Keratinocyte (primary cell): ENCODE measurements at regions not wholly inside any gene's neighbourhood (a gene's known extent, or its start where the extent isn't known, plus 50 kb on each side); places are given as distances from the start of the nearest gene placed in this dataset.

Experiments used
- DNase-seq: peaks from one replicate; pipeline ENCODE4 v3.0.0-alpha.2; 2011; ENCODE audit warnings: low read depth, missing footprints, low spot score
- FAIRE-seq: peaks from 2 replicates; lab custom pipeline; 2011; peaks lifted over from hg19 to GRCh38; lab: Jason Lieb, UNC
- H2AFZ ChIP-seq: 2 replicates; pipeline ENCODE4 v1.6.0; 2012; ENCODE audit warnings: low read length, control low read depth, inconsistent platforms; ENCODE audit not compliant: control insufficient read depth
- H3K27ac ChIP-seq: 2 replicates; pipeline ENCODE4 v1.5.1; 2011; ENCODE audit warnings: low read length; ENCODE audit not compliant: control insufficient read depth, insufficient read depth
- H3K27me3 ChIP-seq: 3 replicates; pipeline ENCODE4 v1.6.0; 2011; ENCODE audit warnings: low read length; ENCODE audit not compliant: control insufficient read depth, insufficient read depth; ENCODE audit errors: extremely low read depth
- H3K36me3 ChIP-seq, 2 experiments: 2 replicates in 1 of 2; 3 replicates in 1 of 2; pipeline ENCODE4 v1.5.1; 2011; ENCODE audit warnings: low read length in 2 of 2, mild to moderate bottlenecking in 1 of 2; ENCODE audit not compliant: control insufficient read depth in 2 of 2, insufficient read depth in 2 of 2; ENCODE audit errors: extremely low read depth in 1 of 2
- H3K4me1 ChIP-seq: 3 replicates; pipeline ENCODE4 v1.5.1; 2011; ENCODE audit warnings: low read length; ENCODE audit not compliant: control insufficient read depth, insufficient read depth; ENCODE audit errors: extremely low read depth
- H3K4me2 ChIP-seq: 3 replicates; pipeline ENCODE4 v1.6.0; 2011; ENCODE audit warnings: low read depth, low read length; ENCODE audit not compliant: control insufficient read depth, insufficient read depth; ENCODE audit errors: extremely low read depth
- H3K4me3 ChIP-seq, 3 experiments: fragments of 200-600 bp in 1 of 3; sonication (generic) in 1 of 3; 2 replicates in 2 of 3; 3 replicates in 1 of 3; pipeline ENCODE4 v1.5.1; 2011 to 2016; ENCODE audit warnings: low read length in 3 of 3, mild to moderate bottlenecking in 3 of 3, control low read depth in 2 of 3, inconsistent platforms in 1 of 3, low read depth in 1 of 3, mixed read lengths in 1 of 3, mixed run types in 1 of 3, moderate library complexity in 1 of 3; ENCODE audit not compliant: control insufficient read depth in 2 of 3, insufficient read depth in 2 of 3; ENCODE audit errors: extremely low read depth in 1 of 3
- H3K79me2 ChIP-seq: 2 replicates; pipeline ENCODE4 v1.6.0; 2012; ENCODE audit warnings: low read length; ENCODE audit not compliant: control insufficient read depth, insufficient read depth
- H3K9ac ChIP-seq: 3 replicates; pipeline ENCODE4 v1.6.0; 2011; ENCODE audit warnings: low read length; ENCODE audit not compliant: control insufficient read depth, insufficient read depth; ENCODE audit errors: extremely low read depth
- H3K9me1 ChIP-seq: 3 replicates; pipeline ENCODE4 v1.6.0; 2011; ENCODE audit warnings: low read length; ENCODE audit not compliant: control insufficient read depth, insufficient read depth; ENCODE audit errors: extremely low read depth
- H3K9me3 ChIP-seq: 2 replicates; pipeline ENCODE4 v1.5.1; 2012; ENCODE audit warnings: low read depth, low read length; ENCODE audit not compliant: control insufficient read depth
- H4K20me1 ChIP-seq: 3 replicates; pipeline ENCODE4 v1.6.0; 2011; ENCODE audit warnings: low read length; ENCODE audit not compliant: control insufficient read depth, insufficient read depth; ENCODE audit errors: extremely low read depth
- EZH2 ChIP-seq: IDR thresholded peaks from one replicate; pipeline ENCODE4 v1.6.1; 2012; ENCODE audit warnings: inconsistent platforms, mild to moderate bottlenecking, low read length, moderate library complexity
- dilution Hi-C: fragments of 300-500 bp; cut with MboI; formaldehyde crosslinking; loops from one replicate; pipeline ENCODE4 v1.7.0; 2020; ENCODE audit warnings: low sequenced_read_pairs; ENCODE audit not compliant: extremely low pct_ligation_motif_present
- TF ChIP-seq, protein P1 (sequence below), 3 experiments: IDR thresholded peaks in 1 of 3; conservative IDR thresholded peaks in 1 of 3; optimal IDR thresholded peaks in 1 of 3; 2 replicates in 2 of 3; 3 replicates in 1 of 3; pipeline versions ENCODE3 to v1.5.1; 2011; ENCODE audit warnings: low read length in 3 of 3, mild to moderate bottlenecking in 3 of 3, moderate library complexity in 2 of 3, control low read depth in 1 of 3, inconsistent platforms in 1 of 3; ENCODE audit not compliant: insufficient read depth in 2 of 3; ENCODE audit errors: extremely low read depth in 1 of 3

GRCh38 chr6:71153755-71154325 is 134.8 kb upstream of the OGFRL1 start:
- H4K20me1 ChIP-seq: no peaks in the 10 kb centered on the region
- H3K79me2 ChIP-seq: no peaks in the 10 kb centered on the region
- no peak for FAIRE-seq
- H3K27me3 ChIP-seq: no peaks in the 10 kb centered on the region
- no peak for TF ChIP-seq EZH2
- TF ChIP-seq, protein P1, sequence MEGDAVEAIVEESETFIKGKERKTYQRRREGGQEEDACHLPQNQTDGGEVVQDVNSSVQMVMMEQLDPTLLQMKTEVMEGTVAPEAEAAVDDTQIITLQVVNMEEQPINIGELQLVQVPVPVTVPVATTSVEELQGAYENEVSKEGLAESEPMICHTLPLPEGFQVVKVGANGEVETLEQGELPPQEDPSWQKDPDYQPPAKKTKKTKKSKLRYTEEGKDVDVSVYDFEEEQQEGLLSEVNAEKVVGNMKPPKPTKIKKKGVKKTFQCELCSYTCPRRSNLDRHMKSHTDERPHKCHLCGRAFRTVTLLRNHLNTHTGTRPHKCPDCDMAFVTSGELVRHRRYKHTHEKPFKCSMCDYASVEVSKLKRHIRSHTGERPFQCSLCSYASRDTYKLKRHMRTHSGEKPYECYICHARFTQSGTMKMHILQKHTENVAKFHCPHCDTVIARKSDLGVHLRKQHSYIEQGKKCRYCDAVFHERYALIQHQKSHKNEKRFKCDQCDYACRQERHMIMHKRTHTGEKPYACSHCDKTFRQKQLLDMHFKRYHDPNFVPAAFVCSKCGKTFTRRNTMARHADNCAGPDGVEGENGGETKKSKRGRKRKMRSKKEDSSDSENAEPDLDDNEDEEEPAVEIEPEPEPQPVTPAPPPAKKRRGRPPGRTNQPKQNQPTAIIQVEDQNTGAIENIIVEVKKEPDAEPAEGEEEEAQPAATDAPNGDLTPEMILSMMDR (optimal IDR thresholded peaks at IDR 0.05 in 1 of 3, IDR thresholded peaks at IDR 0.05 in 1 of 3, conservative IDR thresholded peaks at IDR 0.05 in 1 of 3; ENCODE audit: extremely low read depth in 1 of 3, insufficient read depth in 2 of 3, low read length in 3 of 3): no peak
- DNase-seq: no peak
- H3K4me1 ChIP-seq: no peaks in the 10 kb centered on the region
- no peak overlapping the region for H3K9ac ChIP-seq
- H3K9me1 ChIP-seq: no peaks in the 10 kb centered on the region
- H3K4me2 ChIP-seq: no peak overlapping the region
- no peak overlapping the region for H2AFZ ChIP-seq
- no peaks in the 10 kb centered on the region for H3K36me3 ChIP-seq
- H3K27ac ChIP-seq: no peak overlapping the region
- dilution Hi-C loops: no loop called here
- no peaks in the 10 kb centered on the region for H3K9me3 ChIP-seq
- H3K4me3 ChIP-seq: no peak overlapping the region

GRCh38 chr6:71157345-71157744 is 131.3 kb upstream of the OGFRL1 start:
- Histone ChIP-seq H3K9me1 (no peaks in the 10 kb centered on the region), H3K79me2 (no peaks in the 10 kb centered on the region)

More at GRCh38 chr6:71157345-71157744, 131.3 kb upstream of the OGFRL1 start:
- H2AFZ ChIP-seq: no peak overlapping the region
- TF ChIP-seq, protein P1 (optimal IDR thresholded peaks at IDR 0.05 in 1 of 3, IDR thresholded peaks at IDR 0.05 in 1 of 3, conservative IDR thresholded peaks at IDR 0.05 in 1 of 3; ENCODE audit: extremely low read depth in 1 of 3, insufficient read depth in 2 of 3, low read length in 3 of 3): no peak
- no peak for TF ChIP-seq EZH2
- H4K20me1 ChIP-seq: no peaks in the 10 kb centered on the region
- DNase-seq (no peak), FAIRE-seq (no peak)
- no peak overlapping the region for H3K27ac ChIP-seq
- no peak overlapping the region for H3K4me2 ChIP-seq
- no peaks in the 10 kb centered on the region for H3K4me1 ChIP-seq
- no peak overlapping the region for H3K9ac ChIP-seq
- H3K27me3 ChIP-seq: no peaks in the 10 kb centered on the region
- H3K4me3 ChIP-seq: no peak overlapping the region
- dilution Hi-C loops: no loop called here
- H3K9me3 ChIP-seq: no peaks in the 10 kb centered on the region
- H3K36me3 ChIP-seq: no peaks in the 10 kb centered on the region
